Endothelial cell of umbilical vein (primary cell): ENCODE measurements at regions not wholly inside any gene's neighbourhood (a gene's known extent, or its start where the extent isn't known, plus 50 kb on each side); places are given as distances from the start of the nearest gene placed in this dataset.

Experiments
- BruUV-seq: library from RNA; stranded (reverse); fragments of 400-500 nt; replicated peaks from 2 replicates; lab custom pipeline; 2021; lab: Mats Ljungman, UMichigan
- CTCF ChIA-PET: fragments of 300-600, 350-600 bp; sonication (Branson Sonifier 250); formaldehyde crosslinking; loops from one replicate; lab custom pipeline; 2021; ENCODE audit warnings: antibody characterized with exemption, inconsistent platforms; lab: Charles Lee
- POLR2A ChIA-PET: fragments of 300-600, 350-600 bp; sonication (Branson Sonifier 250); formaldehyde crosslinking; loops from one replicate; lab custom pipeline; 2021; ENCODE audit warnings: antibody characterized with exemption, inconsistent platforms; lab: Charles Lee
- DNase-seq: peaks from one replicate; pipeline ENCODE4 v3.0.0-alpha.2; 2011; ENCODE audit warnings: low read depth, low spot score
- FAIRE-seq: peaks from 2 replicates; lab custom pipeline; 2011; peaks lifted over from hg19 to GRCh38; lab: Jason Lieb, UNC
- H2AFZ ChIP-seq: 2 replicates; pipeline ENCODE4 v1.6.0; 2012; ENCODE audit warnings: low read depth, low read length, control low read depth, inconsistent platforms
- H3K27ac ChIP-seq: 2 replicates; pipeline ENCODE4 v1.5.1; 2011; ENCODE audit warnings: low read depth, mild to moderate bottlenecking, control low read depth, low read length, moderate library complexity; ENCODE audit not compliant: insufficient read depth
- H3K27me3 ChIP-seq, 2 experiments: 2 replicates each; pipeline versions ENCODE4 v1.6.0 to v1.6.1; 2011; ENCODE audit warnings: low read length in 2 of 2, mixed read lengths in 1 of 2; ENCODE audit not compliant: control insufficient read depth in 2 of 2, insufficient read depth in 2 of 2
- H3K36me3 ChIP-seq, 2 experiments: 2 replicates in 1 of 2; 3 replicates in 1 of 2; pipeline ENCODE4 v1.5.1; 2011; ENCODE audit warnings: low read length in 2 of 2, mild to moderate bottlenecking in 1 of 2, moderate library complexity in 1 of 2; ENCODE audit not compliant: control insufficient read depth in 2 of 2, insufficient read depth in 2 of 2; ENCODE audit errors: extremely low read depth in 1 of 2
- H3K4me1 ChIP-seq: 3 replicates; pipeline ENCODE4 v1.5.1; 2011; ENCODE audit warnings: mild to moderate bottlenecking, low read length; ENCODE audit not compliant: control insufficient read depth, insufficient read depth; ENCODE audit errors: extremely low read depth
- H3K4me2 ChIP-seq: 2 replicates; pipeline ENCODE4 v1.6.1; 2011; ENCODE audit warnings: low read length, control low read depth, mixed read lengths; ENCODE audit not compliant: insufficient read depth
- H3K4me3 ChIP-seq, 3 experiments: fragments of 200-600 bp in 1 of 3; sonication (generic), shearing (Covaris generic) in 1 of 3; replicated peaks in 1 of 3; 2 replicates each; pipeline ENCODE4 v1.5.1; 2011 to 2016; ENCODE audit warnings: control low read depth in 3 of 3, low read length in 3 of 3, mild to moderate bottlenecking in 2 of 3, inconsistent platforms in 1 of 3, low read depth in 1 of 3, moderate library complexity in 1 of 3; ENCODE audit not compliant: insufficient read depth in 1 of 3
- H3K79me2 ChIP-seq: 2 replicates; pipeline ENCODE4 v1.6.0; 2012; ENCODE audit warnings: low read length, inconsistent platforms; ENCODE audit not compliant: control insufficient read depth, insufficient read depth
- H3K9ac ChIP-seq: replicated peaks from 2 replicates; pipeline ENCODE3; 2011; ENCODE audit warnings: low read length, control low read depth; ENCODE audit not compliant: insufficient read depth; ENCODE audit errors: extremely low read depth
- H3K9me1 ChIP-seq: replicated peaks from 3 replicates; pipeline ENCODE4 v1.6.0; 2011; ENCODE audit warnings: mild to moderate bottlenecking, low read length; ENCODE audit not compliant: control insufficient read depth, insufficient read depth; ENCODE audit errors: extremely low read depth
- H3K9me3 ChIP-seq: replicated peaks from 2 replicates; pipeline ENCODE4 v1.5.1; 2012; ENCODE audit warnings: low read length, inconsistent platforms; ENCODE audit not compliant: control insufficient read depth, insufficient read depth
- H4K20me1 ChIP-seq: replicated peaks from 2 replicates; pipeline ENCODE3; 2011; ENCODE audit warnings: mild to moderate bottlenecking, low read length; ENCODE audit not compliant: control insufficient read depth, insufficient read depth; ENCODE audit errors: extremely low read depth
- EZH2 ChIP-seq: IDR thresholded peaks from 2 replicates; pipeline ENCODE4 v1.6.1; 2012; ENCODE audit warnings: borderline replicate concordance, low read depth, mild to moderate bottlenecking, moderate library complexity, low read length, inconsistent platforms; ENCODE audit not compliant: severe bottlenecking
- FOS ChIP-seq: IDR thresholded peaks from 2 replicates; pipeline ENCODE4 v1.6.1; 2011; ENCODE audit warnings: mild to moderate bottlenecking, low read length, moderate library complexity, borderline replicate concordance; ENCODE audit not compliant: insufficient read depth
- GATA2 ChIP-seq: IDR thresholded peaks from 2 replicates; pipeline ENCODE4 v1.7.0; 2011; ENCODE audit warnings: low read depth, mild to moderate bottlenecking, moderate library complexity, mixed read lengths, low read length; ENCODE audit not compliant: insufficient read length, insufficient read depth
- JUN ChIP-seq: IDR thresholded peaks from 2 replicates; pipeline ENCODE4 v1.6.1; 2011; ENCODE audit warnings: borderline replicate concordance, low read depth; ENCODE audit not compliant: insufficient read length, insufficient read depth
- MYC ChIP-seq: IDR thresholded peaks from one replicate; pipeline ENCODE4 v1.6.1; 2011; ENCODE audit warnings: mild to moderate bottlenecking, low read depth, low read length
- POLR2A ChIP-seq: IDR thresholded peaks from 2 replicates; pipeline ENCODE4 v1.6.1; 2012; ENCODE audit warnings: low read depth, mild to moderate bottlenecking, control low read depth, low read length
- POLR2AphosphoS5 ChIP-seq: IDR thresholded peaks from 2 replicates; pipeline ENCODE4 v1.6.1; 2012; ENCODE audit warnings: low read depth, mild to moderate bottlenecking, control low read depth, low read length, moderate library complexity; ENCODE audit not compliant: insufficient read depth
- dilution Hi-C: fragments of 300-500 bp; cut with MboI; formaldehyde crosslinking; loops from one replicate; pipeline ENCODE4 v1.15.0; 2019; ENCODE audit warnings: low sequenced_read_pairs; ENCODE audit not compliant: extremely low pct_ligation_motif_present
- intact Hi-C: fragments of 100-400 bp; cut with micrococcal nuclease; formaldehyde crosslinking; loops from one replicate; pipeline ENCODE4 v1.10.0; 2022
- TF ChIP-seq, protein P1 (sequence below): IDR thresholded peaks from 2 replicates; pipeline ENCODE4 v1.6.1; 2011; ENCODE audit not compliant: insufficient read depth, insufficient read length
- TF ChIP-seq, protein P2 (sequence below), 2 donors: IDR thresholded peaks; 1 replicate in 1 of 2; 2 replicates in 1 of 2; pipeline ENCODE4 v1.5.1; 2011; ENCODE audit warnings: low read length in 2 of 2, mild to moderate bottlenecking in 2 of 2, moderate library complexity in 2 of 2, control low read depth in 1 of 2, inconsistent platforms in 1 of 2, low read depth in 1 of 2; ENCODE audit not compliant: insufficient read depth in 1 of 2; ENCODE audit errors: extremely low read depth in 1 of 2

DNA sequence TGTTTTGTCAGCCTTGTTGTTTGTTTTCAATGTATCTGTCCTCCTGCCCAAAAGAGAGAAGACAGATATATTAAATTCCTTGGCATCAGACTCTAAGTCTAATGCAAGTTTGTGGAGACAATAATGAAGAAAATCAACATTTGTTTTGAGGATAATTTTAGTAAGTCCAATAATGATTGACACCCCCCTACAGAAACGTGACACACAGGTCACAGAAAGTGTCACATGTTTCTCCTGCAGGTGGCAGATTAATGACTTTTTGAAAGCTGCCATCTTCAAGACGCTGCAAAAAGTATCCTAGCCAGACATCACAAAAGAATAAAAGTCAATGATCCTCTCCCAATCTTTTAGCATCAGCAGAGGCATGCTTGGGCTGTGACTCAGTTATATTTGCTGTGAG is 378.8 kb upstream of the TMPO start:
- H3K9me1 ChIP-seq: no peaks in the 10 kb centered on the region
- no peak overlapping the region for H3K4me3 ChIP-seq
- no peaks in the 10 kb centered on the region for H3K4me1 ChIP-seq
- H3K36me3 ChIP-seq: no peaks in the 10 kb centered on the region
- intact Hi-C loops: no loop called here
- FAIRE-seq (no peak), DNase-seq (no peak)
- CTCF ChIA-PET: no interaction called here
- TF ChIP-seq POLR2AphosphoS5: no peak
- no peak for TF ChIP-seq JUN
- no peak for TF ChIP-seq FOS
- no peak for TF ChIP-seq EZH2
- TF ChIP-seq GATA2: no peak
- no peak overlapping the region for H3K27ac ChIP-seq
- no peak overlapping the region for H3K9ac ChIP-seq
- POLR2A ChIA-PET: no interaction called here
- H4K20me1 ChIP-seq: no peaks in the 10 kb centered on the region
- dilution Hi-C loops: no loop called here
- H3K79me2 ChIP-seq: no peaks in the 10 kb centered on the region
- peaks cover 3 to 6% of the 10 kb centered on the region in 2 experiments for H3K27me3 ChIP-seq
- no peaks in the 10 kb centered on the region for H3K9me3 ChIP-seq
- no peak overlapping the region for H2AFZ ChIP-seq
- H3K4me2 ChIP-seq: no peak overlapping the region
- BruUV-seq: no TSS peak

DNA sequence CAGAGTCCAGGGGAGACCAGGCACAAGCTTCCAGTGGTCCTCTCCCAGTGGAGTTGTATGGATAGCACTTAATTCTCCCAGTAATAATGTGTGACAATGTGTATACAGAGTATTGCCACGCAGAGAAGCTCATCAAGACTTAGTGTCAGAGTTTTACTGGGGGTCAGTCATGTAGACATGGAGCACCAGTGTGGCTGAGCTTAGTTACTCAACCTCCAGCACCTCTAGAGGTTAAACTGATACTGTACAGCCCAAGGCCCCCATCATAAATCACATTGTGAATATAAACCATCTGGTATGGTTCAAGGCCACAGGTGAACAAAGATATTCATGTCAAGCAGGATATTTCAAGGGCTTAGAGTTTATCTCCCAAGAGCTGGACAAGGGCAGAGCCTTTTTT is 378.1 kb upstream of the TMPO start:
- intact Hi-C loops: no loop called here
- dilution Hi-C loops: no loop called here

More for the DNA sequence above, 378.1 kb upstream of the TMPO start:
- no TSS peak for BruUV-seq
- FAIRE-seq (no peak), DNase-seq (no peak)
- TF ChIP-seq FOS (no peak), EZH2 (no peak), GATA2 (no peak), MYC (no peak), JUN (no peak), POLR2A (no peak), POLR2AphosphoS5 (no peak)
- TF ChIP-seq, protein P1, sequence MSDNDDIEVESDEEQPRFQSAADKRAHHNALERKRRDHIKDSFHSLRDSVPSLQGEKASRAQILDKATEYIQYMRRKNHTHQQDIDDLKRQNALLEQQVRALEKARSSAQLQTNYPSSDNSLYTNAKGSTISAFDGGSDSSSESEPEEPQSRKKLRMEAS: no peak
- TF ChIP-seq, protein P2, sequence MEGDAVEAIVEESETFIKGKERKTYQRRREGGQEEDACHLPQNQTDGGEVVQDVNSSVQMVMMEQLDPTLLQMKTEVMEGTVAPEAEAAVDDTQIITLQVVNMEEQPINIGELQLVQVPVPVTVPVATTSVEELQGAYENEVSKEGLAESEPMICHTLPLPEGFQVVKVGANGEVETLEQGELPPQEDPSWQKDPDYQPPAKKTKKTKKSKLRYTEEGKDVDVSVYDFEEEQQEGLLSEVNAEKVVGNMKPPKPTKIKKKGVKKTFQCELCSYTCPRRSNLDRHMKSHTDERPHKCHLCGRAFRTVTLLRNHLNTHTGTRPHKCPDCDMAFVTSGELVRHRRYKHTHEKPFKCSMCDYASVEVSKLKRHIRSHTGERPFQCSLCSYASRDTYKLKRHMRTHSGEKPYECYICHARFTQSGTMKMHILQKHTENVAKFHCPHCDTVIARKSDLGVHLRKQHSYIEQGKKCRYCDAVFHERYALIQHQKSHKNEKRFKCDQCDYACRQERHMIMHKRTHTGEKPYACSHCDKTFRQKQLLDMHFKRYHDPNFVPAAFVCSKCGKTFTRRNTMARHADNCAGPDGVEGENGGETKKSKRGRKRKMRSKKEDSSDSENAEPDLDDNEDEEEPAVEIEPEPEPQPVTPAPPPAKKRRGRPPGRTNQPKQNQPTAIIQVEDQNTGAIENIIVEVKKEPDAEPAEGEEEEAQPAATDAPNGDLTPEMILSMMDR (IDR thresholded peaks at IDR 0.05; ENCODE audit: extremely low read depth in 1 of 2, insufficient read depth in 1 of 2, low read depth in 1 of 2, low read length in 2 of 2): no peak
- POLR2A ChIA-PET: no interaction called here
- Histone ChIP-seq H3K9me1 (no peaks in the 10 kb centered on the region), H3K4me2 (no peak overlapping the region), H4K20me1 (no peaks in the 10 kb centered on the region), H3K4me1 (no peaks in the 10 kb centered on the region), H3K27me3 (peaks cover 3 to 6% of the 10 kb centered on the region in 2 experiments), H3K27ac (no peak overlapping the region), H3K79me2 (no peaks in the 10 kb centered on the region), H3K4me3 (no peak overlapping the region), H3K36me3 (no peaks in the 10 kb centered on the region), H3K9ac (no peak overlapping the region), H3K9me3 (no peaks in the 10 kb centered on the region), H2AFZ (no peak overlapping the region)
- CTCF ChIA-PET: interaction anchor here (1.4 kb wide), 1 partner anchor 17 kb away, joined by 3 read pairs; no protein-coding TSS in a partner anchor
